H9 (cell line): ENCODE measurements at regions not wholly inside any gene's neighbourhood (a gene's known extent, or its start where the extent isn't known, plus 50 kb on each side); places are given as distances from the start of the nearest gene placed in this dataset.

Source experiments
- DNase-seq: peaks from one replicate; pipeline ENCODE4 v3.0.0-alpha.2; 2017
- H2AFZ ChIP-seq: one replicate; pipeline ENCODE4 v1.6.1; 2013; ENCODE audit warnings: mild to moderate bottlenecking, low read length, control low read depth, moderate library complexity
- H2AK5ac ChIP-seq: 2 replicates; pipeline ENCODE4 v1.6.1; 2013; ENCODE audit warnings: low read length, control low read depth, mixed read lengths; ENCODE audit not compliant: insufficient read length
- H2BK120ac ChIP-seq: one replicate; pipeline ENCODE4 v1.6.1; 2013; ENCODE audit warnings: low read depth, mild to moderate bottlenecking, low read length, control low read depth, inconsistent platforms; ENCODE audit not compliant: poor library complexity, severe bottlenecking
- H2BK12ac ChIP-seq: 2 replicates; pipeline ENCODE4 v1.6.1; 2013; ENCODE audit warnings: low read length, control low read depth, mixed read lengths, low read depth; ENCODE audit not compliant: insufficient read length
- H2BK15ac ChIP-seq: 2 replicates; pipeline ENCODE4 v1.6.1; 2013; ENCODE audit warnings: low read depth, low read length, control low read depth
- H2BK20ac ChIP-seq: one replicate; pipeline ENCODE4 v1.6.1; 2013; ENCODE audit warnings: low read depth, mild to moderate bottlenecking, low read length, control low read depth, inconsistent platforms; ENCODE audit not compliant: poor library complexity, severe bottlenecking
- H2BK5ac ChIP-seq: 2 replicates; pipeline ENCODE4 v1.6.1; 2013; ENCODE audit warnings: low read length, control low read depth, mixed read lengths; ENCODE audit not compliant: insufficient read length
- H3K14ac ChIP-seq: 2 replicates; pipeline ENCODE4 v1.6.1; 2013; ENCODE audit warnings: low read length, control low read depth; ENCODE audit not compliant: insufficient read depth
- H3K18ac ChIP-seq: 2 replicates; pipeline ENCODE4 v1.6.1; 2013; ENCODE audit warnings: low read depth, mild to moderate bottlenecking, mixed read lengths, low read length, control low read depth; ENCODE audit not compliant: insufficient read length
- H3K23ac ChIP-seq: 2 replicates; pipeline ENCODE4 v1.6.1; 2013; ENCODE audit warnings: low read length, control low read depth, mixed read lengths, low read depth; ENCODE audit not compliant: insufficient read length
- H3K23me2 ChIP-seq: 2 replicates; pipeline ENCODE4 v1.6.1; 2013; ENCODE audit warnings: low read depth, mild to moderate bottlenecking, mixed read lengths, low read length, control low read depth; ENCODE audit not compliant: insufficient read length, poor library complexity, severe bottlenecking
- H3K27ac ChIP-seq: 2 replicates; pipeline ENCODE4 v1.5.1; 2013; ENCODE audit warnings: low read length, control low read depth, mixed read lengths, low read depth; ENCODE audit not compliant: insufficient read length
- H3K27me3 ChIP-seq: 2 replicates; pipeline ENCODE4 v1.6.1; 2013; ENCODE audit warnings: low read length, control low read depth, inconsistent platforms; ENCODE audit not compliant: insufficient read depth
- H3K4ac ChIP-seq: 2 replicates; pipeline ENCODE4 v1.6.1; 2013; ENCODE audit warnings: low read depth, mild to moderate bottlenecking, control low read depth, inconsistent platforms, low read length, moderate library complexity
- H3K4me1 ChIP-seq: 2 replicates; pipeline ENCODE4 v1.6.1; 2013; ENCODE audit warnings: low read length, control low read depth, inconsistent platforms; ENCODE audit not compliant: insufficient read depth
- H3K4me2 ChIP-seq: 2 replicates; pipeline ENCODE4 v1.6.1; 2013; ENCODE audit warnings: low read length, control low read depth, mixed read lengths; ENCODE audit not compliant: insufficient read length, insufficient read depth
- H3K56ac ChIP-seq: 2 replicates; pipeline ENCODE4 v1.6.1; 2013; ENCODE audit warnings: low read depth, mild to moderate bottlenecking, mixed read lengths, low read length, control low read depth; ENCODE audit not compliant: insufficient read length
- H3K79me1 ChIP-seq: 2 replicates; pipeline ENCODE4 v1.6.1; 2013; ENCODE audit warnings: low read depth, mild to moderate bottlenecking, moderate library complexity, low read length, control low read depth, inconsistent platforms; ENCODE audit not compliant: insufficient read depth, poor library complexity, severe bottlenecking
- H3K79me2 ChIP-seq: 2 replicates; pipeline ENCODE4 v1.6.1; 2013; ENCODE audit warnings: low read length, control low read depth, inconsistent platforms; ENCODE audit not compliant: insufficient read depth
- H3K9ac ChIP-seq: 2 replicates; pipeline ENCODE4 v1.6.1; 2013; ENCODE audit warnings: low read length, control low read depth, mixed read lengths; ENCODE audit not compliant: insufficient read length; ENCODE audit errors: extremely low read depth
- H3K9me3 ChIP-seq: one replicate; pipeline ENCODE4 v1.6.1; 2013; ENCODE audit warnings: low read depth, low read length, inconsistent platforms; ENCODE audit not compliant: control insufficient read depth
- H3T11ph ChIP-seq: one replicate; pipeline ENCODE4 v1.6.1; 2013; ENCODE audit warnings: mild to moderate bottlenecking, low read length, control low read depth, inconsistent platforms
- H4K20me1 ChIP-seq: one replicate; pipeline ENCODE4 v1.6.1; 2013; ENCODE audit not compliant: control insufficient read depth, insufficient read length, insufficient read depth
- H4K5ac ChIP-seq: 2 replicates; pipeline ENCODE4 v1.6.1; 2013; ENCODE audit warnings: low read depth, mild to moderate bottlenecking, mixed read lengths, low read length, control low read depth; ENCODE audit not compliant: insufficient read length
- H4K8ac ChIP-seq: replicated peaks from 2 replicates; pipeline ENCODE4 v1.6.1; 2013; ENCODE audit warnings: low read length, control low read depth, mixed read lengths, low read depth; ENCODE audit not compliant: insufficient read length
- H4K91ac ChIP-seq: 2 replicates; pipeline ENCODE4 v1.6.1; 2013; ENCODE audit warnings: low read depth, mild to moderate bottlenecking, moderate library complexity, mixed read lengths, low read length, control low read depth; ENCODE audit not compliant: insufficient read length
- H3K27ac Mint-ChIP-seq, 3 experiments: 2 replicates in 2 of 3; 3 replicates in 1 of 3; pipeline ENCODE4 v1.8.0; 2020 to 2021; ENCODE audit warnings: mixed read lengths in 3 of 3, mild to moderate bottlenecking in 1 of 3, moderate library complexity in 1 of 3
- H3K27me3 Mint-ChIP-seq: 2 replicates; pipeline ENCODE4 v1.8.0; 2021; ENCODE audit warnings: low read depth, mild to moderate bottlenecking, moderate library complexity, mixed read lengths
- H3K36me3 Mint-ChIP-seq, 3 experiments: 2 replicates in 2 of 3; 3 replicates in 1 of 3; pipeline ENCODE4 v1.8.0; 2020 to 2021; ENCODE audit warnings: low read depth in 3 of 3, mixed read lengths in 3 of 3; ENCODE audit not compliant: insufficient read depth in 1 of 3
- H3K4me1 Mint-ChIP-seq, 2 experiments: 2 replicates each; pipeline ENCODE4 v1.8.0; 2020; ENCODE audit warnings: mixed read lengths in 2 of 2
- H3K4me3 Mint-ChIP-seq, 2 experiments: 2 replicates in 1 of 2; 3 replicates in 1 of 2; pipeline ENCODE4 v1.8.0; 2020 to 2021; ENCODE audit warnings: mild to moderate bottlenecking in 2 of 2, mixed read lengths in 2 of 2, moderate library complexity in 1 of 2
- H3K9me3 Mint-ChIP-seq, 2 experiments: 2 replicates in 1 of 2; 3 replicates in 1 of 2; pipeline ENCODE4 v1.8.0; 2020; ENCODE audit warnings: mild to moderate bottlenecking in 2 of 2, mixed read lengths in 2 of 2, moderate library complexity in 1 of 2
- WGBS: extraction: QIAGEN DNeasy Blood & Tissue Kit; methylation state at CpG from one replicate; pipeline ENCODE4 v1.1.7; 2013; ENCODE audit warnings: missing lambda C conversion rate, low lambda C conversion rate, mixed read lengths; ENCODE audit not compliant: insufficient read length; ENCODE audit errors: extremely low coverage; 5-methylcytosine and 5-hydroxymethylcytosine counted together
- TF ChIP-seq, protein P1 (sequence below): fragments of 200-600 bp; sonication (generic); conservative IDR thresholded peaks from 3 replicates; pipeline ENCODE4 v1.8.0; 2021; ENCODE audit warnings: antibody characterized with exemption, mild to moderate bottlenecking

DNA sequence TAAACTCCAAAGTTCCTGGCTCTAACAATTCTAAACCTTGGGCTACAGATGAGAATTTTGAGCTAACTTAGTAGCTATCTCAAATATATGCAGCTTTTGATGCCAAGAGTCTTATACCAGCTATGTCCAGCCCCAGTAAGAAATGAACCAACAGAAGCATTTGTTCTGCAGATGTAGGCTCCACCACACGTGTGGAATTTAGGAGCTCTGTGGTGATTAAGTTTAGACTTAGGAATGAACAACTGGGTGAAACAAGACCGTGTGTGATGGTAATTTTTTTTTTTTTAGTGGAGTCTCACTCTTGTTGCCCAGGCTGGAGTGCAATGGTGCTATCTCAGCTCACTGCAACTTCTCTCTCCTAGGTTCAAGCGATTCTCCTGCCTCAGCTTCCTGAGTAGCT, 179.7 kb downstream of the ANKRD30B start:
- Histone ChIP-seq H3K79me2 (no peaks in the 10 kb centered on the region), H2BK12ac (no peak overlapping the region), H3K4ac (no peak overlapping the region), H2BK5ac (no peak overlapping the region), H4K8ac (no peak overlapping the region), H3T11ph (no peak overlapping the region), H3K18ac (no peak overlapping the region), H3K23me2 (no peaks in the 10 kb centered on the region), H3K23ac (no peak overlapping the region), H3K56ac (no peak overlapping the region), H3K9ac (no peak overlapping the region), H2BK15ac (no peak overlapping the region), H3K9me3 (peaks cover 87% of the 10 kb centered on the region), H3K27ac (no peak overlapping the region), H2AFZ (no peak overlapping the region), H4K20me1 (no peaks in the 10 kb centered on the region), H4K91ac (no peak overlapping the region), H3K4me2 (no peak overlapping the region), H2AK5ac (no peak overlapping the region), H2BK20ac (no peak overlapping the region), H4K5ac (no peak overlapping the region), H3K14ac (no peak overlapping the region), H3K4me1 (no peaks in the 10 kb centered on the region), H3K79me1 (no peaks in the 10 kb centered on the region), H2BK120ac (no peak overlapping the region), H3K27me3 (no peaks in the 10 kb centered on the region)
- Mint-ChIP-seq H3K4me1 (no peaks in the 10 kb centered on the region), H3K27me3 (peaks cover 3% of the 10 kb centered on the region), H3K27ac (no peak overlapping the region), H3K4me3 (no peak overlapping the region), H3K9me3 (peaks cover 94 to 99% of the 10 kb centered on the region in 2 experiments), H3K36me3 (peaks cover 16 to 34% (median 18%) of the 10 kb centered on the region in 3 experiments; a peak in 6 of 7 replicates)
- no CpG with 5 or more reads among the region's 3 CpGs for WGBS
- DNase-seq: no peak
- TF ChIP-seq, protein P1, sequence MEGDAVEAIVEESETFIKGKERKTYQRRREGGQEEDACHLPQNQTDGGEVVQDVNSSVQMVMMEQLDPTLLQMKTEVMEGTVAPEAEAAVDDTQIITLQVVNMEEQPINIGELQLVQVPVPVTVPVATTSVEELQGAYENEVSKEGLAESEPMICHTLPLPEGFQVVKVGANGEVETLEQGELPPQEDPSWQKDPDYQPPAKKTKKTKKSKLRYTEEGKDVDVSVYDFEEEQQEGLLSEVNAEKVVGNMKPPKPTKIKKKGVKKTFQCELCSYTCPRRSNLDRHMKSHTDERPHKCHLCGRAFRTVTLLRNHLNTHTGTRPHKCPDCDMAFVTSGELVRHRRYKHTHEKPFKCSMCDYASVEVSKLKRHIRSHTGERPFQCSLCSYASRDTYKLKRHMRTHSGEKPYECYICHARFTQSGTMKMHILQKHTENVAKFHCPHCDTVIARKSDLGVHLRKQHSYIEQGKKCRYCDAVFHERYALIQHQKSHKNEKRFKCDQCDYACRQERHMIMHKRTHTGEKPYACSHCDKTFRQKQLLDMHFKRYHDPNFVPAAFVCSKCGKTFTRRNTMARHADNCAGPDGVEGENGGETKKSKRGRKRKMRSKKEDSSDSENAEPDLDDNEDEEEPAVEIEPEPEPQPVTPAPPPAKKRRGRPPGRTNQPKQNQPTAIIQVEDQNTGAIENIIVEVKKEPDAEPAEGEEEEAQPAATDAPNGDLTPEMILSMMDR: no peak
